H1 (cell line): ENCODE measurements at regions not wholly inside any gene's neighbourhood (a gene's known extent, or its start where the extent isn't known, plus 50 kb on each side); places are given as distances from the start of the nearest gene placed in this dataset.

ENCODE experiments used
- CTCF ChIA-PET: fragments of 300-600 bp; sonication (Branson Sonifier 250); formaldehyde crosslinking; loops from one replicate; lab custom pipeline; 2021; ENCODE audit not compliant: partially characterized antibody; lab: Charles Lee
- POLR2A ChIA-PET: fragments of 300-600 bp; sonication (Branson Sonifier 250); formaldehyde crosslinking; loops from one replicate; lab custom pipeline; 2021; ENCODE audit warnings: inconsistent platforms; ENCODE audit not compliant: partially characterized antibody; lab: Charles Lee
- DNase-seq, 2 experiments: peaks; one replicate each; pipeline versions ENCODE4 v3.0.0 to v3.0.0-alpha.2; 2010 to 2022; ENCODE audit warnings: low spot score in 2 of 2, low read depth in 1 of 2, mixed read lengths in 1 of 2
- FAIRE-seq: peaks from 2 replicates; lab custom pipeline; 2011; peaks lifted over from hg19 to GRCh38; lab: Jason Lieb, UNC
- H2AFZ ChIP-seq: 2 replicates; pipeline ENCODE4 v1.8.1; 2012; ENCODE audit warnings: low read length, inconsistent platforms
- H2AK5ac ChIP-seq: 2 replicates; pipeline ENCODE4 v1.6.1; 2013; ENCODE audit warnings: low read depth, low read length
- H2BK120ac ChIP-seq: replicated peaks from 2 replicates; pipeline ENCODE3; 2013; ENCODE audit warnings: low read depth, low read length, inconsistent platforms
- H2BK12ac ChIP-seq: 2 replicates; pipeline ENCODE4 v1.6.1; 2013; ENCODE audit warnings: low read depth, low read length
- H2BK15ac ChIP-seq: 2 replicates; pipeline ENCODE4 v1.6.1; 2013; ENCODE audit warnings: low read length
- H2BK20ac ChIP-seq: 2 replicates; pipeline ENCODE4 v1.6.1; 2013; ENCODE audit warnings: low read length
- H2BK5ac ChIP-seq: 2 replicates; pipeline ENCODE4 v1.6.1; 2013; ENCODE audit warnings: low read depth, low read length
- H3K14ac ChIP-seq: 2 replicates; pipeline ENCODE4 v1.6.1; 2013; ENCODE audit warnings: inconsistent platforms; ENCODE audit not compliant: insufficient read length
- H3K18ac ChIP-seq: 2 replicates; pipeline ENCODE4 v1.6.1; 2013; ENCODE audit warnings: low read length; ENCODE audit errors: extremely low read depth
- H3K23ac ChIP-seq: 2 replicates; pipeline ENCODE4 v1.6.1; 2013; ENCODE audit warnings: inconsistent platforms; ENCODE audit not compliant: insufficient read length
- H3K23me2 ChIP-seq: 2 replicates; pipeline ENCODE4 v1.6.1; 2013; ENCODE audit warnings: low read depth, low read length
- H3K27ac ChIP-seq: 2 replicates; pipeline ENCODE4 v1.6.1; 2011; ENCODE audit warnings: low read depth, low read length, inconsistent platforms
- H3K27me3 ChIP-seq, 4 experiments: replicated peaks in 1 of 4; 1 replicate in 1 of 4; 2 replicates in 3 of 4; pipeline versions ENCODE4 v1.6.1 to v1.8.1; 2011 to 2013; ENCODE audit warnings: low read length in 3 of 4, mild to moderate bottlenecking in 3 of 4, inconsistent platforms in 2 of 4, mixed read lengths in 2 of 4, moderate library complexity in 1 of 4; ENCODE audit not compliant: control insufficient read depth in 3 of 4, insufficient read depth in 3 of 4; ENCODE audit errors: extremely low read depth in 1 of 4
- H3K36me3 ChIP-seq, 4 experiments: 2 replicates each; pipeline versions ENCODE4 v1.6.1 to v1.8.1; 2011 to 2013; ENCODE audit warnings: mild to moderate bottlenecking in 4 of 4, low read length in 3 of 4, moderate library complexity in 2 of 4, control low read depth in 1 of 4, inconsistent platforms in 1 of 4; ENCODE audit not compliant: insufficient read depth in 4 of 4, control insufficient read depth in 2 of 4
- H3K4ac ChIP-seq: replicated peaks from 2 replicates; pipeline ENCODE3; 2013; ENCODE audit warnings: low read length, low read depth, mixed read lengths, inconsistent platforms; ENCODE audit not compliant: insufficient read length
- H3K4me1 ChIP-seq, 4 experiments: replicated peaks in 1 of 4; 1 replicate in 1 of 4; 2 replicates in 3 of 4; pipeline versions ENCODE4 v1.6.1 to v1.8.1; 2011 to 2013; ENCODE audit warnings: low read length in 3 of 4, inconsistent platforms in 2 of 4, mixed read lengths in 1 of 4; ENCODE audit not compliant: insufficient read depth in 4 of 4, control insufficient read depth in 3 of 4
- H3K4me2 ChIP-seq, 2 experiments: 2 replicates each; pipeline versions ENCODE4 v1.6.1 to v1.8.1; 2011 to 2013; ENCODE audit warnings: low read depth in 2 of 2, low read length in 2 of 2, control low read depth in 1 of 2, inconsistent platforms in 1 of 2, mild to moderate bottlenecking in 1 of 2; ENCODE audit not compliant: insufficient read depth in 1 of 2
- H3K4me3 ChIP-seq, 4 experiments: fragments of 200-600, 300-600 bp in 1 of 4; sonication (generic), shearing (Covaris generic), sonication (Bioruptor Twin) in 1 of 4; 2 replicates each; pipeline versions ENCODE4 v1.5.1 to v1.8.1; 2011 to 2016; ENCODE audit warnings: low read length in 4 of 4, low read depth in 3 of 4, control low read depth in 2 of 4, inconsistent platforms in 2 of 4, mild to moderate bottlenecking in 2 of 4, mixed read lengths in 1 of 4, moderate library complexity in 1 of 4; ENCODE audit not compliant: insufficient read depth in 2 of 4; ENCODE audit errors: extremely low read depth in 1 of 4
- H3K56ac ChIP-seq: replicated peaks from 2 replicates; pipeline ENCODE3; 2013; ENCODE audit warnings: low read depth, mild to moderate bottlenecking, mixed read lengths, low read length, inconsistent platforms; ENCODE audit not compliant: insufficient read length
- H3K79me1 ChIP-seq: 2 replicates; pipeline ENCODE4 v1.6.1; 2013; ENCODE audit warnings: low read depth, low read length, control low read depth
- H3K79me2 ChIP-seq, 2 experiments: 2 replicates each; pipeline versions ENCODE4 v1.6.1 to v1.8.1; 2012 to 2013; ENCODE audit warnings: low read length in 2 of 2, mild to moderate bottlenecking in 2 of 2, inconsistent platforms in 1 of 2; ENCODE audit not compliant: insufficient read depth in 2 of 2, control insufficient read depth in 1 of 2
- H3K9ac ChIP-seq, 4 experiments: replicated peaks in 1 of 4; 1 replicate in 1 of 4; 2 replicates in 3 of 4; pipeline versions ENCODE4 v1.6.1 to v1.8.1; 2011 to 2013; ENCODE audit warnings: low read depth in 3 of 4, low read length in 3 of 4, control low read depth in 2 of 4, mild to moderate bottlenecking in 2 of 4, moderate library complexity in 2 of 4, inconsistent platforms in 1 of 4; ENCODE audit errors: extremely low read depth in 1 of 4
- H3K9me3 ChIP-seq, 2 experiments: 2 replicates each; pipeline versions ENCODE4 v1.6.1 to v1.8.1; 2012 to 2013; ENCODE audit warnings: mild to moderate bottlenecking in 2 of 2, moderate library complexity in 2 of 2, control low read depth in 1 of 2, inconsistent platforms in 1 of 2, low read depth in 1 of 2, low read length in 1 of 2, mixed read lengths in 1 of 2; ENCODE audit not compliant: insufficient read depth in 2 of 2
- H4K20me1 ChIP-seq, 2 experiments: replicated peaks in 1 of 2; 2 replicates each; pipeline versions ENCODE3 to v1.8.1; 2011 to 2013; ENCODE audit warnings: inconsistent platforms in 2 of 2, low read length in 2 of 2, mild to moderate bottlenecking in 1 of 2; ENCODE audit not compliant: insufficient read depth in 2 of 2, control insufficient read depth in 1 of 2
- H4K5ac ChIP-seq: 2 replicates; pipeline ENCODE4 v1.6.1; 2013; ENCODE audit warnings: low read length, low read depth, mixed read lengths, inconsistent platforms; ENCODE audit not compliant: insufficient read length
- H4K8ac ChIP-seq: 2 replicates; pipeline ENCODE4 v1.8.0; 2013; ENCODE audit warnings: mild to moderate bottlenecking, moderate library complexity, low read length, inconsistent platforms; ENCODE audit not compliant: insufficient read depth; ENCODE audit errors: extremely low read depth
- H4K91ac ChIP-seq: replicated peaks from 2 replicates; pipeline ENCODE3; 2013; ENCODE audit warnings: low read length, mixed read lengths, inconsistent platforms; ENCODE audit not compliant: insufficient read length
- POLR2AphosphoS5 ChIP-seq: IDR thresholded peaks from 2 replicates; pipeline ENCODE4 v1.6.1; 2011; ENCODE audit warnings: low read depth, low read length
- TAF1 ChIP-seq: IDR thresholded peaks from 2 replicates; pipeline ENCODE4 v1.6.1; 2011; ENCODE audit warnings: mild to moderate bottlenecking, low read depth, low read length
- WGBS, 2 experiments: shearing (Covaris generic) in 1 of 2; methylation state at CpG; one replicate each; pipeline versions ENCODE4 v1.1.6 to v1.1.7; 2013 to 2015; ENCODE audit warnings: low lambda C conversion rate in 2 of 2, mixed read lengths in 2 of 2, inconsistent platforms in 1 of 2, low coverage in 1 of 2, missing lambda C conversion rate in 1 of 2; ENCODE audit not compliant: insufficient replicate concordance in 2 of 2, insufficient coverage in 1 of 2, insufficient read length in 1 of 2; ENCODE audit errors: extremely low coverage in 1 of 2, missing lambda C conversion rate in 1 of 2; 5-methylcytosine and 5-hydroxymethylcytosine counted together

DNA sequence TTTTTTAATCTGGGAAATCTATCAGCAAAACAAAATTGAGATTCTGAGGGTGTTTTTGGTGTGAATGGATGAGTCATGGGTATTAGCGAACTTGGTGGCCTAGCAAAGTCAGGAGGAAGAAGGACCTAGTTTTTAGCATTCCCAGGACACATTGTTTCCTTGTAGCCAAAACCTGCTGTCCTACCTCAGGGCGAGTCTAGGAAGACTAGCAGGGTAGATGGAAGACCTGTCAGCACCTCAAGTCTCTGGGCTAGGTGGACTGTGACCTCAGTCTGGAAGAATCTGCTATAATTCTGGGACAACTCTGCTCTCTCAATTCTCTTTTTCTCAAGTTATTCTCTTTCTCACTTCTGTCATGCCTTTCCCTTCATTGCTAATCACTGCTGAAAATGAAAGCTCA, 1399.3 kb upstream of the LRRTM1 start:
- Histone ChIP-seq H2BK5ac (no peak overlapping the region), H2BK120ac (no peak overlapping the region), H3K79me1 (no peaks in the 10 kb centered on the region), H4K8ac (no peak overlapping the region), H3K18ac (no peak overlapping the region), H3K36me3 (no peaks in the 10 kb centered on the region), H3K56ac (no peak overlapping the region), H2BK12ac (no peak overlapping the region), H3K4ac (no peak overlapping the region), H2AK5ac (no peak overlapping the region), H3K79me2 (no peaks in the 10 kb centered on the region), H3K9ac (no peak overlapping the region), H4K5ac (no peak overlapping the region), H3K9me3 (no peaks in the 10 kb centered on the region), H3K27me3 (no peaks in the 10 kb centered on the region), H3K4me2 (no peak overlapping the region), H3K4me1 (no peaks in the 10 kb centered on the region), H2AFZ (peak overlapping the region; percentile 58; the same call in 1 of the 2 replicates), H3K27ac (no peak overlapping the region), H3K14ac (no peak overlapping the region), H3K4me3 (no peak overlapping the region), H4K91ac (no peak overlapping the region), H4K20me1 (no peaks in the 10 kb centered on the region), H3K23ac (no peak overlapping the region), H2BK15ac (no peak overlapping the region), H2BK20ac (no peak overlapping the region), H3K23me2 (no peaks in the 10 kb centered on the region)
- 87% methylated on average over 2 of the region's 2 CpGs; no CpG with 5 or more reads in 1 of the 2 experiments for WGBS, 2 experiments
- TF ChIP-seq TAF1 (no peak), POLR2AphosphoS5 (no peak)
- CTCF ChIA-PET = interaction anchor here (0.7 kb wide), 1 partner anchor 9 kb away, joined by 3 read pairs; no protein-coding TSS in a partner anchor
- FAIRE-seq = no peak
- DNase-seq = no peak
- POLR2A ChIA-PET = no interaction called here
